Thyroid gland (tissue), 4 donors: ENCODE measurements at regions not wholly inside any gene's neighbourhood (a gene's known extent, or its start where the extent isn't known, plus 50 kb on each side); places are given as distances from the start of the nearest gene placed in this dataset.

ENCODE experiments used
- POLR2A ChIP-seq, 2 donors: fragments of 450-650 bp; IDR thresholded peaks; one replicate each; pipeline ENCODE4 v1.6.1; 2017; ENCODE audit warnings: antibody characterized with exemption in 2 of 2, mild to moderate bottlenecking in 2 of 2, moderate library complexity in 1 of 2
- TF ChIP-seq, protein P1 (sequence below), 6 experiments: fragments of 200-600 bp in 3 of 6; fragments of 450-650 bp in 3 of 6; sonication (generic) in 3 of 6; IDR thresholded peaks; one replicate each; pipeline ENCODE4 v1.5.1; 2016 to 2019; ENCODE audit warnings: antibody characterized with exemption in 6 of 6, mild to moderate bottlenecking in 2 of 6, inconsistent platforms in 1 of 6, moderate library complexity in 1 of 6

GRCh38 chr7:4549681-4550080, 132.4 kb upstream of the FOXK1 start:
- TF ChIP-seq, protein P1, sequence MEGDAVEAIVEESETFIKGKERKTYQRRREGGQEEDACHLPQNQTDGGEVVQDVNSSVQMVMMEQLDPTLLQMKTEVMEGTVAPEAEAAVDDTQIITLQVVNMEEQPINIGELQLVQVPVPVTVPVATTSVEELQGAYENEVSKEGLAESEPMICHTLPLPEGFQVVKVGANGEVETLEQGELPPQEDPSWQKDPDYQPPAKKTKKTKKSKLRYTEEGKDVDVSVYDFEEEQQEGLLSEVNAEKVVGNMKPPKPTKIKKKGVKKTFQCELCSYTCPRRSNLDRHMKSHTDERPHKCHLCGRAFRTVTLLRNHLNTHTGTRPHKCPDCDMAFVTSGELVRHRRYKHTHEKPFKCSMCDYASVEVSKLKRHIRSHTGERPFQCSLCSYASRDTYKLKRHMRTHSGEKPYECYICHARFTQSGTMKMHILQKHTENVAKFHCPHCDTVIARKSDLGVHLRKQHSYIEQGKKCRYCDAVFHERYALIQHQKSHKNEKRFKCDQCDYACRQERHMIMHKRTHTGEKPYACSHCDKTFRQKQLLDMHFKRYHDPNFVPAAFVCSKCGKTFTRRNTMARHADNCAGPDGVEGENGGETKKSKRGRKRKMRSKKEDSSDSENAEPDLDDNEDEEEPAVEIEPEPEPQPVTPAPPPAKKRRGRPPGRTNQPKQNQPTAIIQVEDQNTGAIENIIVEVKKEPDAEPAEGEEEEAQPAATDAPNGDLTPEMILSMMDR (IDR thresholded peaks at IDR 0.05), result no peak
- TF ChIP-seq POLR2A (IDR thresholded peaks at IDR 0.05), result no peak
